H9 (cell line): ENCODE measurements at regions not wholly inside any gene's neighbourhood (a gene's known extent, or its start where the extent isn't known, plus 50 kb on each side); places are given as distances from the start of the nearest gene placed in this dataset.

Experiments
- DNase-seq: peaks from one replicate; pipeline ENCODE4 v3.0.0-alpha.2; 2017
- H2AFZ ChIP-seq: one replicate; pipeline ENCODE4 v1.6.1; 2013; ENCODE audit warnings: mild to moderate bottlenecking, low read length, control low read depth, moderate library complexity
- H2AK5ac ChIP-seq: 2 replicates; pipeline ENCODE4 v1.6.1; 2013; ENCODE audit warnings: low read length, control low read depth, mixed read lengths; ENCODE audit not compliant: insufficient read length
- H2BK120ac ChIP-seq: one replicate; pipeline ENCODE4 v1.6.1; 2013; ENCODE audit warnings: low read depth, mild to moderate bottlenecking, low read length, control low read depth, inconsistent platforms; ENCODE audit not compliant: poor library complexity, severe bottlenecking
- H2BK12ac ChIP-seq: 2 replicates; pipeline ENCODE4 v1.6.1; 2013; ENCODE audit warnings: low read length, control low read depth, mixed read lengths, low read depth; ENCODE audit not compliant: insufficient read length
- H2BK15ac ChIP-seq: 2 replicates; pipeline ENCODE4 v1.6.1; 2013; ENCODE audit warnings: low read depth, low read length, control low read depth
- H2BK20ac ChIP-seq: one replicate; pipeline ENCODE4 v1.6.1; 2013; ENCODE audit warnings: low read depth, mild to moderate bottlenecking, low read length, control low read depth, inconsistent platforms; ENCODE audit not compliant: poor library complexity, severe bottlenecking
- H2BK5ac ChIP-seq: 2 replicates; pipeline ENCODE4 v1.6.1; 2013; ENCODE audit warnings: low read length, control low read depth, mixed read lengths; ENCODE audit not compliant: insufficient read length
- H3K14ac ChIP-seq: 2 replicates; pipeline ENCODE4 v1.6.1; 2013; ENCODE audit warnings: low read length, control low read depth; ENCODE audit not compliant: insufficient read depth
- H3K18ac ChIP-seq: 2 replicates; pipeline ENCODE4 v1.6.1; 2013; ENCODE audit warnings: low read depth, mild to moderate bottlenecking, mixed read lengths, low read length, control low read depth; ENCODE audit not compliant: insufficient read length
- H3K23ac ChIP-seq: 2 replicates; pipeline ENCODE4 v1.6.1; 2013; ENCODE audit warnings: low read length, control low read depth, mixed read lengths, low read depth; ENCODE audit not compliant: insufficient read length
- H3K23me2 ChIP-seq: 2 replicates; pipeline ENCODE4 v1.6.1; 2013; ENCODE audit warnings: low read depth, mild to moderate bottlenecking, mixed read lengths, low read length, control low read depth; ENCODE audit not compliant: insufficient read length, poor library complexity, severe bottlenecking
- H3K27ac ChIP-seq: 2 replicates; pipeline ENCODE4 v1.5.1; 2013; ENCODE audit warnings: low read length, control low read depth, mixed read lengths, low read depth; ENCODE audit not compliant: insufficient read length
- H3K27me3 ChIP-seq: 2 replicates; pipeline ENCODE4 v1.6.1; 2013; ENCODE audit warnings: low read length, control low read depth, inconsistent platforms; ENCODE audit not compliant: insufficient read depth
- H3K4ac ChIP-seq: 2 replicates; pipeline ENCODE4 v1.6.1; 2013; ENCODE audit warnings: low read depth, mild to moderate bottlenecking, control low read depth, inconsistent platforms, low read length, moderate library complexity
- H3K4me1 ChIP-seq: 2 replicates; pipeline ENCODE4 v1.6.1; 2013; ENCODE audit warnings: low read length, control low read depth, inconsistent platforms; ENCODE audit not compliant: insufficient read depth
- H3K4me2 ChIP-seq: 2 replicates; pipeline ENCODE4 v1.6.1; 2013; ENCODE audit warnings: low read length, control low read depth, mixed read lengths; ENCODE audit not compliant: insufficient read length, insufficient read depth
- H3K56ac ChIP-seq: 2 replicates; pipeline ENCODE4 v1.6.1; 2013; ENCODE audit warnings: low read depth, mild to moderate bottlenecking, mixed read lengths, low read length, control low read depth; ENCODE audit not compliant: insufficient read length
- H3K79me1 ChIP-seq: 2 replicates; pipeline ENCODE4 v1.6.1; 2013; ENCODE audit warnings: low read depth, mild to moderate bottlenecking, moderate library complexity, low read length, control low read depth, inconsistent platforms; ENCODE audit not compliant: insufficient read depth, poor library complexity, severe bottlenecking
- H3K79me2 ChIP-seq: 2 replicates; pipeline ENCODE4 v1.6.1; 2013; ENCODE audit warnings: low read length, control low read depth, inconsistent platforms; ENCODE audit not compliant: insufficient read depth
- H3K9ac ChIP-seq: 2 replicates; pipeline ENCODE4 v1.6.1; 2013; ENCODE audit warnings: low read length, control low read depth, mixed read lengths; ENCODE audit not compliant: insufficient read length; ENCODE audit errors: extremely low read depth
- H3K9me3 ChIP-seq: one replicate; pipeline ENCODE4 v1.6.1; 2013; ENCODE audit warnings: low read depth, low read length, inconsistent platforms; ENCODE audit not compliant: control insufficient read depth
- H3T11ph ChIP-seq: one replicate; pipeline ENCODE4 v1.6.1; 2013; ENCODE audit warnings: mild to moderate bottlenecking, low read length, control low read depth, inconsistent platforms
- H4K20me1 ChIP-seq: one replicate; pipeline ENCODE4 v1.6.1; 2013; ENCODE audit not compliant: control insufficient read depth, insufficient read length, insufficient read depth
- H4K5ac ChIP-seq: 2 replicates; pipeline ENCODE4 v1.6.1; 2013; ENCODE audit warnings: low read depth, mild to moderate bottlenecking, mixed read lengths, low read length, control low read depth; ENCODE audit not compliant: insufficient read length
- H4K8ac ChIP-seq: replicated peaks from 2 replicates; pipeline ENCODE4 v1.6.1; 2013; ENCODE audit warnings: low read length, control low read depth, mixed read lengths, low read depth; ENCODE audit not compliant: insufficient read length
- H4K91ac ChIP-seq: 2 replicates; pipeline ENCODE4 v1.6.1; 2013; ENCODE audit warnings: low read depth, mild to moderate bottlenecking, moderate library complexity, mixed read lengths, low read length, control low read depth; ENCODE audit not compliant: insufficient read length
- H3K27ac Mint-ChIP-seq, 3 experiments: 2 replicates in 2 of 3; 3 replicates in 1 of 3; pipeline ENCODE4 v1.8.0; 2020 to 2021; ENCODE audit warnings: mixed read lengths in 3 of 3, mild to moderate bottlenecking in 1 of 3, moderate library complexity in 1 of 3
- H3K27me3 Mint-ChIP-seq: 2 replicates; pipeline ENCODE4 v1.8.0; 2021; ENCODE audit warnings: low read depth, mild to moderate bottlenecking, moderate library complexity, mixed read lengths
- H3K36me3 Mint-ChIP-seq, 3 experiments: 2 replicates in 2 of 3; 3 replicates in 1 of 3; pipeline ENCODE4 v1.8.0; 2020 to 2021; ENCODE audit warnings: low read depth in 3 of 3, mixed read lengths in 3 of 3; ENCODE audit not compliant: insufficient read depth in 1 of 3
- H3K4me1 Mint-ChIP-seq, 2 experiments: 2 replicates each; pipeline ENCODE4 v1.8.0; 2020; ENCODE audit warnings: mixed read lengths in 2 of 2
- H3K4me3 Mint-ChIP-seq, 2 experiments: 2 replicates in 1 of 2; 3 replicates in 1 of 2; pipeline ENCODE4 v1.8.0; 2020 to 2021; ENCODE audit warnings: mild to moderate bottlenecking in 2 of 2, mixed read lengths in 2 of 2, moderate library complexity in 1 of 2
- H3K9me3 Mint-ChIP-seq, 2 experiments: 2 replicates in 1 of 2; 3 replicates in 1 of 2; pipeline ENCODE4 v1.8.0; 2020; ENCODE audit warnings: mild to moderate bottlenecking in 2 of 2, mixed read lengths in 2 of 2, moderate library complexity in 1 of 2
- CTCF ChIP-seq: fragments of 200-600 bp; sonication (generic); conservative IDR thresholded peaks from 3 replicates; pipeline ENCODE4 v1.8.0; 2021; ENCODE audit warnings: antibody characterized with exemption, mild to moderate bottlenecking
- WGBS: extraction: QIAGEN DNeasy Blood & Tissue Kit; methylation state at CpG from one replicate; pipeline ENCODE4 v1.1.7; 2013; ENCODE audit warnings: missing lambda C conversion rate, low lambda C conversion rate, mixed read lengths; ENCODE audit not compliant: insufficient read length; ENCODE audit errors: extremely low coverage; 5-methylcytosine and 5-hydroxymethylcytosine counted together

GRCh38 chr4:148787831-148788477 is 345.7 kb upstream of the NR3C2 start:
- Histone ChIP-seq H4K8ac (no peak overlapping the region), H3K27ac (no peak overlapping the region), H3K56ac (no peak overlapping the region), H2BK12ac (no peak overlapping the region), H4K20me1 (no peaks in the 10 kb centered on the region), H3T11ph (no peak overlapping the region), H3K9ac (no peak overlapping the region), H3K4me2 (no peak overlapping the region), H4K91ac (no peak overlapping the region), H3K14ac (no peak overlapping the region), H2AFZ (no peak overlapping the region), H2BK5ac (no peak overlapping the region), H3K23me2 (no peaks in the 10 kb centered on the region), H3K9me3 (no peaks in the 10 kb centered on the region), H3K79me2 (no peaks in the 10 kb centered on the region), H2BK15ac (no peak overlapping the region), H2BK20ac (no peak overlapping the region), H2AK5ac (no peak overlapping the region), H3K27me3 (no peaks in the 10 kb centered on the region), H3K18ac (no peak overlapping the region), H3K23ac (no peak overlapping the region), H3K4ac (no peak overlapping the region), H4K5ac (no peak overlapping the region), H3K4me1 (peaks cover 4% of the 10 kb centered on the region; the same call in 1 of the 2 replicates), H2BK120ac (no peak overlapping the region), H3K79me1 (no peaks in the 10 kb centered on the region)
- Mint-ChIP-seq H3K36me3 (no peaks in the 10 kb centered on the region), H3K27ac (no peak overlapping the region), H3K4me1 (peaks cover 10 to 22% of the 10 kb centered on the region in 2 experiments), H3K4me3 (no peak overlapping the region), H3K27me3 (no peaks in the 10 kb centered on the region), H3K9me3 (no peaks in the 10 kb centered on the region)
- no peak for DNase-seq
- TF ChIP-seq CTCF, result no peak
- WGBS, result no CpG with 5 or more reads among the region's 2 CpGs
